K562 (cell line): ENCODE measurements at regions not wholly inside any gene's neighbourhood (a gene's known extent, or its start where the extent isn't known, plus 50 kb on each side); places are given as distances from the start of the nearest gene placed in this dataset.

Experiments used
- ATAC-seq: fragments of 200-7000 bp; cut with Tn5 transposase; 3 replicates; pipeline ENCODE4 v1.9.1; 2020; ENCODE audit warnings: moderate library complexity
- BruUV-seq: library from RNA; stranded (reverse); fragments of 400-500 nt; replicated peaks from 2 replicates; lab custom pipeline; 2021; lab: Mats Ljungman, UMichigan
- CTCF ChIA-PET: fragments of 300-600 bp; formaldehyde crosslinking; extraction: SDS; loops from one replicate; lab custom pipeline; 2021; ENCODE audit warnings: low intra/inter-chr PET ratio; lab: Yijun Ruan, JAX
- POLR2A ChIA-PET: fragments of 300-600, 350-650 bp; sonication (Branson Sonifier 250); formaldehyde crosslinking; extraction: SDS; loops from one replicate; lab custom pipeline; 2021; ENCODE audit warnings: antibody characterized with exemption, inconsistent platforms; lab: Yijun Ruan, JAX
- DNase-seq, 4 experiments: peaks; one replicate each; pipeline versions ENCODE4 v3.0.0 to v3.0.0-alpha.2; 2011 to 2018; ENCODE audit warnings: low spot score in 3 of 4, mixed read lengths in 3 of 4; ENCODE audit errors: extremely low read depth in 1 of 4
- FAIRE-seq: peaks from 2 replicates; lab custom pipeline; 2011; peaks lifted over from hg19 to GRCh38; lab: Jason Lieb, UNC
- H2AFZ ChIP-seq: 2 replicates; pipeline ENCODE4 v1.6.0; 2011; ENCODE audit warnings: low read depth, low read length, control low read depth, inconsistent platforms
- H3K27ac ChIP-seq: fragments of 200-600 bp; 3 replicates; pipeline ENCODE4 v1.8.0; 2011; ENCODE audit warnings: low read depth, mild to moderate bottlenecking, control low read depth, inconsistent platforms, low read length, moderate library complexity, mixed read lengths; ENCODE audit errors: extremely low read depth
- H3K27me3 ChIP-seq, 2 experiments: fragments of 300-600 bp in 1 of 2; 2 replicates in 1 of 2; 3 replicates in 1 of 2; pipeline versions ENCODE4 v1.6.0 to v1.8.0; 2011; ENCODE audit warnings: inconsistent platforms in 2 of 2, low read length in 2 of 2, mild to moderate bottlenecking in 1 of 2, mixed read lengths in 1 of 2, moderate library complexity in 1 of 2; ENCODE audit not compliant: control insufficient read depth in 2 of 2, insufficient read depth in 2 of 2
- H3K36me3 ChIP-seq: fragments of 300-600 bp; 3 replicates; pipeline ENCODE4 v1.8.0; 2011; ENCODE audit warnings: mild to moderate bottlenecking, low read length, inconsistent platforms; ENCODE audit not compliant: control insufficient read depth, insufficient read depth
- H3K4me1 ChIP-seq, 2 experiments: fragments of 200-600 bp in 1 of 2; replicated peaks in 1 of 2; 2 replicates in 1 of 2; 3 replicates in 1 of 2; pipeline versions ENCODE4 v1.5.1 to v1.8.0; 2011; ENCODE audit warnings: inconsistent platforms in 2 of 2, low read length in 2 of 2, mild to moderate bottlenecking in 1 of 2, mixed read lengths in 1 of 2, moderate library complexity in 1 of 2; ENCODE audit not compliant: control insufficient read depth in 2 of 2, insufficient read depth in 2 of 2
- H3K4me2 ChIP-seq: 2 replicates; pipeline ENCODE4 v1.6.1; 2011; ENCODE audit warnings: low read length, control low read depth, inconsistent platforms, mixed read lengths; ENCODE audit not compliant: insufficient read depth
- H3K4me3 ChIP-seq: fragments of 200-600 bp; sonication (generic), shearing (Covaris generic); 2 replicates; pipeline ENCODE4 v1.5.1; 2016; ENCODE audit warnings: control low read depth, inconsistent platforms
- H3K79me2 ChIP-seq: fragments of 200-600 bp; 3 replicates; pipeline ENCODE4 v1.8.0; 2011; ENCODE audit warnings: low read length, inconsistent platforms; ENCODE audit not compliant: control insufficient read depth, insufficient read depth
- H3K9ac ChIP-seq, 2 experiments: 2 replicates each; pipeline versions ENCODE4 v1.6.0 to v1.6.1; 2011; ENCODE audit warnings: low read depth in 2 of 2, low read length in 2 of 2, control low read depth in 1 of 2, inconsistent platforms in 1 of 2, mild to moderate bottlenecking in 1 of 2, mixed read lengths in 1 of 2; ENCODE audit not compliant: insufficient read depth in 1 of 2
- H3K9me1 ChIP-seq: one replicate; pipeline ENCODE4 v1.6.0; 2011; ENCODE audit warnings: inconsistent platforms, mild to moderate bottlenecking, low read length, moderate library complexity; ENCODE audit not compliant: control insufficient read depth, insufficient read depth
- H3K9me3 ChIP-seq: replicated peaks from 2 replicates; pipeline ENCODE4 v1.5.1; 2011; ENCODE audit warnings: low read depth, low read length, inconsistent platforms; ENCODE audit not compliant: control insufficient read depth, insufficient read depth
- H4K20me1 ChIP-seq: replicated peaks from 2 replicates; pipeline ENCODE4 v1.6.1; 2011; ENCODE audit warnings: low read length, inconsistent platforms, mixed read lengths; ENCODE audit not compliant: control insufficient read depth, insufficient read depth
- CC2D1A ChIP-seq: fragments of 450-650 bp; IDR thresholded peaks from 2 replicates; pipeline ENCODE4 v1.6.1; 2017; ENCODE audit warnings: mild to moderate bottlenecking
- CGGBP1 ChIP-seq: fragments of 250-450 bp; sonication (Bioruptor Pico); IDR thresholded peaks from 2 replicates; pipeline ENCODE4 v1.9.0; 2021; ENCODE audit warnings: mild to moderate bottlenecking
- FOS ChIP-seq: IDR thresholded peaks from 3 replicates; pipeline ENCODE4 v1.6.1; 2011; ENCODE audit not compliant: insufficient read length; ENCODE audit errors: extremely low read depth
- MLLT1 ChIP-seq, 2 experiments: fragments of 450-650 bp; IDR thresholded peaks; 2 replicates each; pipeline ENCODE4 v1.6.1; 2016
- MYC ChIP-seq, 2 experiments: fragments of 250-450 bp in 1 of 2; sonication (Bioruptor Pico) in 1 of 2; IDR thresholded peaks; 2 replicates each; pipeline versions ENCODE4 v1.5.1 to v1.6.1; 2012 to 2021; ENCODE audit warnings: low read depth in 2 of 2, borderline replicate concordance in 1 of 2, improper control_type of control experiment in 1 of 2, low read length in 1 of 2, mild to moderate bottlenecking in 1 of 2, moderate library complexity in 1 of 2
- NR2F6 ChIP-seq: fragments of 450-650 bp; formaldehyde crosslinking; IDR thresholded peaks from 2 replicates; pipeline ENCODE4 v1.4.0; 2020; ENCODE audit warnings: mild to moderate bottlenecking
- RAD51 ChIP-seq: fragments of 450-650 bp; IDR thresholded peaks from 2 replicates; pipeline ENCODE4 v1.7.1; 2016; ENCODE audit warnings: low read depth, mild to moderate bottlenecking, borderline replicate concordance
- STAT6 ChIP-seq: sonication (generic); formaldehyde crosslinking; IDR thresholded peaks from 2 replicates; pipeline ENCODE4 v1.8.1; 2023; ENCODE audit warnings: mild to moderate bottlenecking, missing genetic modification reagents
- TAF1 ChIP-seq: IDR thresholded peaks from 2 replicates; pipeline ENCODE4 v1.6.1; 2011; ENCODE audit warnings: mild to moderate bottlenecking, low read length, moderate library complexity; ENCODE audit not compliant: insufficient read depth, control insufficient read depth, severe bottlenecking; ENCODE audit errors: extremely low read depth
- ZNF184 ChIP-seq: sonication (generic); formaldehyde crosslinking; IDR thresholded peaks from 2 replicates; pipeline ENCODE4 v1.5.0; 2020; ENCODE audit warnings: missing genetic modification reagents
- ZNF212 ChIP-seq: fragments of 450-650 bp; formaldehyde crosslinking; IDR thresholded peaks from 2 replicates; pipeline ENCODE4 v1.4.0; 2020; ENCODE audit warnings: mild to moderate bottlenecking
- WGBS: fragments of 100-300 bp; shearing (Covaris generic); methylation state at CpG from one replicate; pipeline ENCODE4 v1.1.6; 2016; ENCODE audit warnings: low coverage, mixed read lengths; ENCODE audit not compliant: insufficient coverage; ENCODE audit errors: missing lambda C conversion rate; 5-methylcytosine and 5-hydroxymethylcytosine counted together
- in situ Hi-C: fragments of 300-500 bp; cut with MboI; formaldehyde crosslinking; loops from 4 replicates; pipeline ENCODE4 v1.15.0; 2018; ENCODE audit warnings: inconsistent platforms, mixed read lengths
- intact Hi-C: fragments of 100-400 bp; cut with micrococcal nuclease; formaldehyde crosslinking; loops from 2 replicates; pipeline ENCODE4 v1.14.2; 2022

- FAIRE-seq (no peak), ATAC-seq (no peak), DNase-seq (no peak)
- H3K4me1 ChIP-seq = no peaks in the 10 kb centered on the region
- no peaks in the 10 kb centered on the region for H4K20me1 ChIP-seq
- no peak overlapping the region for H3K4me2 ChIP-seq
- intact Hi-C loops (no loop called here), in situ Hi-C loops (no loop called here)
- no peak overlapping the region for H3K27ac ChIP-seq
- no peaks in the 10 kb centered on the region for H3K9me1 ChIP-seq
- POLR2A ChIA-PET = no interaction called here
- no peak overlapping the region for H2AFZ ChIP-seq
- H3K4me3 ChIP-seq = no peak overlapping the region
- CTCF ChIA-PET = no interaction called here
- BruUV-seq = no TSS peak
- 0% methylated on average over 2 of the region's 2 CpGs for WGBS
- H3K9me3 ChIP-seq = no peaks in the 10 kb centered on the region; the same call in 1 of the 2 replicates
- no peaks in the 10 kb centered on the region for H3K36me3 ChIP-seq
- no peaks in the 10 kb centered on the region for H3K27me3 ChIP-seq
- no peaks in the 10 kb centered on the region for H3K79me2 ChIP-seq
- H3K9ac ChIP-seq = no peak overlapping the region
- TF ChIP-seq FOS (no peak), ZNF184 (CRISPR knock-in tag) (no peak), RAD51 (no peak)
Observed at GRCh38 chr12:125786143-125786542, 720.9 kb downstream of the AACS start.

- H3K4me3 ChIP-seq = no peak overlapping the region
- no peak for ATAC-seq
- TF ChIP-seq ZNF212 (no peak), TAF1 (no peak), CGGBP1 (CRISPR knock-in tag) (no peak), MYC (IDR thresholded peaks at IDR 0.05; ENCODE audit: low read depth, low read length) (no peak), MYC (CRISPR knock-in tag; IDR thresholded peaks at IDR 0.05; ENCODE audit: borderline replicate concordance, low read depth) (no peak), STAT6 (CRISPR knock-in tag) (no peak), NR2F6 (CRISPR knock-in tag) (no peak), CC2D1A (no peak), MLLT1 (IDR thresholded peaks at IDR 0.05) (no peak)
Observed at GRCh38 chr12:125794401-125794800, 729.2 kb downstream of the AACS start.

More at GRCh38 chr12:125794401-125794800, 729.2 kb downstream of the AACS start:
- DNase-seq = no peak
- Histone ChIP-seq H3K4me1 (no peaks in the 10 kb centered on the region), H4K20me1 (no peaks in the 10 kb centered on the region), H3K9ac (no peak overlapping the region), H3K9me1 (no peaks in the 10 kb centered on the region), H3K36me3 (no peaks in the 10 kb centered on the region), H3K79me2 (no peaks in the 10 kb centered on the region), H3K9me3 (no peaks in the 10 kb centered on the region; the same call in 1 of the 2 replicates), H3K27me3 (no peaks in the 10 kb centered on the region), H2AFZ (no peak overlapping the region), H3K27ac (no peak overlapping the region), H3K4me2 (no peak overlapping the region)
- WGBS = 0% methylated on average over 3 of the region's 3 CpGs
- intact Hi-C loops = no loop called here
- in situ Hi-C loops = no loop called here
- no TSS peak for BruUV-seq
- ChIA-PET CTCF (no interaction called here), POLR2A (no interaction called here)
- no peak for FAIRE-seq
